Activated T-helper 2 cell treated with anti-CD3 and anti-CD28 coated beads, Interferon-gamma antibody, Interleukin-2, Interleukin-4, amounts not matched to agents 10 μg/mL and 5 μg/mL and 100 μg/mL, durations not matched to agents 14 hours and 24 hours and 36 hours (primary cell): ENCODE measurements at regions not wholly inside any gene's neighbourhood (a gene's known extent, or its start where the extent isn't known, plus 50 kb on each side); places are given as distances from the start of the nearest gene placed in this dataset.

Source experiments
- DNase-seq: peaks from one replicate; pipeline ENCODE4 v3.0.0; 2021; ENCODE audit warnings: low spot score
- H3K27ac Mint-ChIP-seq: one replicate; pipeline ENCODE4 v1.8.0; 2021; ENCODE audit warnings: mixed read lengths
- H3K27me3 Mint-ChIP-seq: one replicate; pipeline ENCODE4 v1.8.0; 2021; ENCODE audit warnings: low read depth, mixed read lengths
- H3K36me3 Mint-ChIP-seq: one replicate; pipeline ENCODE4 v1.8.0; 2021; ENCODE audit warnings: low read depth, mixed read lengths
- H3K4me1 Mint-ChIP-seq: one replicate; pipeline ENCODE4 v1.8.0; 2021; ENCODE audit warnings: low read depth, mixed read lengths
- H3K4me3 Mint-ChIP-seq: one replicate; pipeline ENCODE4 v1.8.0; 2021; ENCODE audit warnings: low read depth, mild to moderate bottlenecking, moderate library complexity, mixed read lengths
- H3K9me3 Mint-ChIP-seq: one replicate; pipeline ENCODE4 v1.8.0; 2021; ENCODE audit warnings: mixed read lengths
- intact Hi-C: fragments of 100-400 bp; cut with micrococcal nuclease; formaldehyde crosslinking; loops from one replicate; pipeline ENCODE4 v1.15.1; 2023

GRCh38 chr21:20603236-20603635 is 395.0 kb upstream of the NCAM2 start:
- H3K9me3 Mint-ChIP-seq, result peaks cover 40% of the 10 kb centered on the region
- H3K27me3 Mint-ChIP-seq, result no peaks in the 10 kb centered on the region
- no peak for DNase-seq
- no peak overlapping the region for H3K27ac Mint-ChIP-seq
- intact Hi-C loops, result no loop called here
- no peaks in the 10 kb centered on the region for H3K36me3 Mint-ChIP-seq
- no peaks in the 10 kb centered on the region for H3K4me1 Mint-ChIP-seq
- no peak overlapping the region for H3K4me3 Mint-ChIP-seq

DNA sequence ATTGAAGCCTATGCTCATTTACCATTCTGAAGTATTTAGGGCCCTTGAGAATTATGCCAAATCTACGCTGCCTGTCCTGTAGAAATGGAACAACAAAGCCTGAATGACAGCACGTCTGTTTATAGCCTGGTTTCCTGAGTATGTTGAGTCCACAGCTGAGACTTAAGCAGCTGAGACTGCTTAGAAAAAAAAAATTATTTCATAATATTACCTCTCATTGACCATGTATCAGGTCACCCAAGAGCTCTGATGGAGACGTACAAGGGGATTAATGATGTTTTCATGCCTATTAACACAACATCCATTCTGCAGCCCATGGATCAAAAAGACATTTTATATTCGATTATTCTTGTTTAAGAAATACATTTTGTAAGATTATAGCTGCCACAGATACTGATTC is 387.2 kb upstream of the NCAM2 start:
- Mint-ChIP-seq H3K27ac (no peak overlapping the region), H3K9me3 (peaks cover 55% of the 10 kb centered on the region)
- intact Hi-C loops, result no loop called here

GRCh38 chr21:20613654-20614053 is 384.6 kb upstream of the NCAM2 start:
- H3K4me1 Mint-ChIP-seq, result no peaks in the 10 kb centered on the region
- no peak overlapping the region for H3K27ac Mint-ChIP-seq
- no peaks in the 10 kb centered on the region for H3K27me3 Mint-ChIP-seq
- peaks cover 38% of the 10 kb centered on the region for H3K9me3 Mint-ChIP-seq
- intact Hi-C loops, result no loop called here
- no peak overlapping the region for H3K4me3 Mint-ChIP-seq
- H3K36me3 Mint-ChIP-seq, result no peaks in the 10 kb centered on the region
- no peak for DNase-seq

More for the DNA sequence above, 387.2 kb upstream of the NCAM2 start:
- H3K4me3 Mint-ChIP-seq, result no peak overlapping the region
- no peaks in the 10 kb centered on the region for H3K36me3 Mint-ChIP-seq
- H3K27me3 Mint-ChIP-seq, result no peaks in the 10 kb centered on the region
- H3K4me1 Mint-ChIP-seq, result no peaks in the 10 kb centered on the region
- DNase-seq, result no peak

GRCh38 chr21:20617130-20617529 is 381.1 kb upstream of the NCAM2 start:
- no peak for DNase-seq
- Mint-ChIP-seq H3K9me3 (peaks cover 32% of the 10 kb centered on the region), H3K27ac (no peak overlapping the region), H3K36me3 (no peaks in the 10 kb centered on the region), H3K27me3 (no peaks in the 10 kb centered on the region), H3K4me3 (no peak overlapping the region), H3K4me1 (no peaks in the 10 kb centered on the region)
- intact Hi-C loops, result no loop called here

DNA sequence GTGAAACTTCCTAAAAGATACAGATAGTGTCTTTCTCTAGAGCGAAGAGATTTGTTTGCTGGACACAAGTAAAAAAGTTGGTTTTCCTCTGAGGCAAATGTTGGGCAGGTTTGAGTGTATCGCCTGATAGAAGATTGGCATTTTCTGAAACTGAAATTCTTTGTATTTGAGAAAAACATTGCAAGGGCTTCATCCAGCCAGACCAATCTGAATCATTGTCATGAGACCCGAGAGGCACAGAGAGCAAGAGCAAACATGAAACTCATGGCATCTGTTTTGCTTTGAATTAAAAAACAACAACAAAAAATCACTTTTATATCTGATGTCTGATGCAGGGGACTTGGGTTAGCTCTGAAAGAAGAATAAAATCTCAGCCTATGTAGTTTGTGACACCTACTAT is 379.3 kb upstream of the NCAM2 start:
- intact Hi-C loops, result no loop called here
- Mint-ChIP-seq H3K36me3 (no peaks in the 10 kb centered on the region), H3K27me3 (no peaks in the 10 kb centered on the region), H3K4me3 (no peak overlapping the region), H3K9me3 (peaks cover 44% of the 10 kb centered on the region), H3K4me1 (no peaks in the 10 kb centered on the region), H3K27ac (no peak overlapping the region)
- DNase-seq, result no peak

DNA sequence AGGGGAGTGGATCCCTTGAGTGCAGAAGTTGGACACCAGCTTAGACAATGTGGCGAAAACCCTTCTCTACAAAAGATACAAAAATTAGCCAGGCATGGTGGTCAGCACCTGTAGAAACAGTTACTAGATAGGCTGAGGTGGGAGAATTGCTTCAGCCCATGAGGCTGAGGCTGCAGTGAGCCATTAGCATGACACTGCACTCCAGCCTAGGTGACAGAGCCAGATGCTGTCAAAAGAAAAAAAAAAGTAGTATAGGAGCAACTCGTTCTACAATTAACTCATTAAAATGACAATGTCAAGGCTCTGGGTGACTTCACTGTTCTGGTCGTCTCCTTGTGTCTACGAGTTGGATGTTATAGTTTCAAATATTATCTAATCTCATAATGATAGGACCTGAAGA is 370.6 kb upstream of the NCAM2 start:
- H3K27ac Mint-ChIP-seq, result no peak overlapping the region

DNA sequence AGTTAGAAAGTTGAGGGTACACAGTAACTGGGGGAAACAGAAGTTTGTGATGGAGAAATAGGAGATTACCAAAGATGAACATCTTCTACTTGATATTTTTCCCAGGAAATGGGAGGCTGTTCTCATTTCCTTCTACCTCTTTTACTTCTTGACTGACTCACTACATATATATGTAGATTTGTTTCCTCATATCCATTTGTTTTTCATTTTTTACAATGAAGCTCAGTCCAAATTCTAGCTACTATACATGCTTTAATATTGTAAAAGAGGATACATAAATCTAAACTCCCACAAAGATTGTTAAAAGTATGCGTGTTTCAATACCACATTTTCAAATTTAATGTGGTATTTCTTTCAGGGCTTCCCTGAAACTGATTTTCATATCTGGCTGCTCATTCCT is 366.6 kb upstream of the NCAM2 start:
- no peaks in the 10 kb centered on the region for H3K4me1 Mint-ChIP-seq
- DNase-seq, result no peak
- H3K27me3 Mint-ChIP-seq, result no peaks in the 10 kb centered on the region
- no peak overlapping the region for H3K27ac Mint-ChIP-seq
- peaks cover 37% of the 10 kb centered on the region for H3K9me3 Mint-ChIP-seq
- H3K36me3 Mint-ChIP-seq, result no peaks in the 10 kb centered on the region
- H3K4me3 Mint-ChIP-seq, result no peak overlapping the region
- intact Hi-C loops, result no loop called here

More for the DNA sequence above, 370.6 kb upstream of the NCAM2 start:
- H3K4me1 Mint-ChIP-seq, result no peaks in the 10 kb centered on the region
- peaks cover 34% of the 10 kb centered on the region for H3K9me3 Mint-ChIP-seq
- intact Hi-C loops, result no loop called here
- DNase-seq, result no peak
- no peaks in the 10 kb centered on the region for H3K27me3 Mint-ChIP-seq
- no peaks in the 10 kb centered on the region for H3K36me3 Mint-ChIP-seq
- H3K4me3 Mint-ChIP-seq, result no peak overlapping the region

GRCh38 chr21:20639026-20639425 is 359.2 kb upstream of the NCAM2 start:
- H3K4me3 Mint-ChIP-seq, result no peak overlapping the region
- intact Hi-C loops, result no loop called here
- no peaks in the 10 kb centered on the region for H3K36me3 Mint-ChIP-seq
- DNase-seq, result no peak
- H3K27me3 Mint-ChIP-seq, result no peaks in the 10 kb centered on the region
- H3K27ac Mint-ChIP-seq, result no peak overlapping the region
- no peaks in the 10 kb centered on the region for H3K4me1 Mint-ChIP-seq
- H3K9me3 Mint-ChIP-seq, result peaks cover 45% of the 10 kb centered on the region

DNA sequence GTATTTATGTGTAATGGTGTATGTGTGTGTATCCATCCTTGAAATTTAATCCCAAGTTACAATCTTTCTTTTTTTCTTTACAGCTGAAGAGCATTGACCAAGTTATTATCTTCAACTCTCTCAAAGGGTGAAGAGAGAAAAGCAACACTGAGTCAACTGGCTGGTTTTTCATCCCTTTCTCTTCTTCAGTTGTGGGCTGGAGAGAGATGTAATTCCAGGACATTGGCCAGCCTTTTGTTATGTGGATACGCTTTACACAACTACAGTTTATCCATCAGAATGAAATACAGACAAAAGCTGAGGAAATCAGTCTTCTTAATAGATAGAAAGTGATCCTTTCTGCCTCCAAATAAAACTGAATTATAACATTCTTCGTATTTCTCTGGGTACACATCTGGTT is 357.0 kb upstream of the NCAM2 start:
- intact Hi-C loops, result no loop called here

GRCh38 chr21:20642681-20643080 is 355.5 kb upstream of the NCAM2 start:
- Mint-ChIP-seq H3K4me1 (no peaks in the 10 kb centered on the region), H3K9me3 (peaks cover 35% of the 10 kb centered on the region), H3K27me3 (no peaks in the 10 kb centered on the region), H3K27ac (no peak overlapping the region), H3K36me3 (no peaks in the 10 kb centered on the region), H3K4me3 (no peak overlapping the region)
- intact Hi-C loops, result no loop called here
- DNase-seq, result no peak

More for the DNA sequence above, 357.0 kb upstream of the NCAM2 start:
- H3K27ac Mint-ChIP-seq, result no peak overlapping the region
- H3K4me1 Mint-ChIP-seq, result no peaks in the 10 kb centered on the region
- H3K27me3 Mint-ChIP-seq, result no peaks in the 10 kb centered on the region
- DNase-seq, result no peak
- peaks cover 30% of the 10 kb centered on the region for H3K9me3 Mint-ChIP-seq
- no peaks in the 10 kb centered on the region for H3K36me3 Mint-ChIP-seq
- H3K4me3 Mint-ChIP-seq, result no peak overlapping the region

GRCh38 chr21:20644552-20644951 is 353.7 kb upstream of the NCAM2 start:
- Mint-ChIP-seq H3K4me3 (no peak overlapping the region), H3K27ac (no peak overlapping the region), H3K4me1 (no peaks in the 10 kb centered on the region), H3K9me3 (peaks cover 28% of the 10 kb centered on the region), H3K36me3 (no peaks in the 10 kb centered on the region), H3K27me3 (no peaks in the 10 kb centered on the region)
- DNase-seq, result no peak
- intact Hi-C loops, result no loop called here

DNA sequence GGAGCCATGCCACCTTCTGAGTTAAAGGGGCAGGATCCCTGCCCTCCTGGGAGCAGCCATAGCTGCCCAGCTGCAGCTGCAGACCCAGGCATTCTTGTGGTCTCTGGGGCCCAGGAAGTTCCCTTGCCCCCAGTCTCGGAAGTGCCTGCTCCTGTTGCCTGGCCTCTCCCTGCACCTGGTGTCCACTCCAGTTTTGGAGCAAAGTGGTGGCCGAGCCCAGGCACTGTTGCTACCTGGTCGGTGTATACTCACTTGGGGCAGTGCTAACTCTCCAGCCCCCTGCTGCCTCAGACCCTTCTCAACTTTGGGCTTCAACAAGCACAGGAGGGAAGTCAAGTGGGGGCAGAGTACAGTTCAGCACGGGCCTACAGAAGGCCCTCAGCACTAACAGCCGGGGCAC is 352.9 kb upstream of the NCAM2 start:
- no peak for DNase-seq
- no peaks in the 10 kb centered on the region for H3K36me3 Mint-ChIP-seq
- H3K4me1 Mint-ChIP-seq, result no peaks in the 10 kb centered on the region
- intact Hi-C loops, result no loop called here
- no peaks in the 10 kb centered on the region for H3K27me3 Mint-ChIP-seq
- H3K9me3 Mint-ChIP-seq, result peaks cover 29% of the 10 kb centered on the region
- no peak overlapping the region for H3K4me3 Mint-ChIP-seq
- no peak overlapping the region for H3K27ac Mint-ChIP-seq

GRCh38 chr21:20646431-20647165 is 351.6 kb upstream of the NCAM2 start:
- no peak overlapping the region for H3K4me3 Mint-ChIP-seq
- H3K36me3 Mint-ChIP-seq, result no peaks in the 10 kb centered on the region
- H3K27me3 Mint-ChIP-seq, result no peaks in the 10 kb centered on the region
- no peaks in the 10 kb centered on the region for H3K4me1 Mint-ChIP-seq
- H3K27ac Mint-ChIP-seq, result no peak overlapping the region
- intact Hi-C loops, result no loop called here
- H3K9me3 Mint-ChIP-seq, result peaks cover 29% of the 10 kb centered on the region
- no peak for DNase-seq

DNA sequence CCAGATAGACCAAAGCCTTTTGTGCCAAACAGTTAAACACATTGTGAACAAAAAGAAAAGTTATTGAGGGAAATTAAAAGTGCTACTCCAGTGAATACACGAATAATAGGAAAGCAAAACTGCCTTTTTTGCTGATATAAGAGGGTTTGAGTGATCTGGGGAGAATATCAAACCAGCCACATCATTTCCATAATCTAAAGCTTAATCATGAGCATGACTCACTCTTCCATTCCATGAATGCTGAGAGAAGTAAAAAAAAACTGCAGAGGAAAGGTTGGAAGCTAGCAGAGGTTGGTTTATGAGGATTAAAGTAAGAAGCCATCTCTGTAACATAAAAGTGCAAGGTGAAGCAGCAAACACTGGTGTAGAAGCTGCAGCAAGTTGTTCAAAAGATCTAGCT is 350.6 kb upstream of the NCAM2 start:
- Mint-ChIP-seq H3K36me3 (no peaks in the 10 kb centered on the region), H3K27me3 (no peaks in the 10 kb centered on the region), H3K9me3 (peaks cover 28% of the 10 kb centered on the region), H3K4me1 (no peaks in the 10 kb centered on the region), H3K4me3 (no peak overlapping the region), H3K27ac (no peak overlapping the region)
- intact Hi-C loops, result no loop called here
- DNase-seq, result no peak
